Osteocyte (in vitro differentiated cells): ENCODE measurements at regions not wholly inside any gene's neighbourhood (a gene's known extent, or its start where the extent isn't known, plus 50 kb on each side); places are given as distances from the start of the nearest gene placed in this dataset.

Source experiments
- DNase-seq: peaks from one replicate; pipeline ENCODE4 v3.0.0; 2021; ENCODE audit warnings: mixed read lengths; ENCODE audit not compliant: unreplicated experiment; ENCODE audit errors: extremely low spot score
- H3K27ac Mint-ChIP-seq: one replicate; pipeline ENCODE4 v1.8.0; 2021; ENCODE audit warnings: mild to moderate bottlenecking, mixed read lengths; ENCODE audit not compliant: unreplicated experiment
- H3K27me3 Mint-ChIP-seq: one replicate; pipeline ENCODE4 v1.8.0; 2021; ENCODE audit warnings: mixed read lengths; ENCODE audit not compliant: unreplicated experiment
- H3K36me3 Mint-ChIP-seq: one replicate; pipeline ENCODE4 v1.8.0; 2021; ENCODE audit warnings: mixed read lengths; ENCODE audit not compliant: unreplicated experiment
- H3K4me1 Mint-ChIP-seq: one replicate; pipeline ENCODE4 v1.8.0; 2021; ENCODE audit warnings: mixed read lengths; ENCODE audit not compliant: unreplicated experiment
- H3K4me3 Mint-ChIP-seq: one replicate; pipeline ENCODE4 v1.8.0; 2021; ENCODE audit warnings: mild to moderate bottlenecking, moderate library complexity, mixed read lengths; ENCODE audit not compliant: unreplicated experiment
- H3K9me3 Mint-ChIP-seq: one replicate; pipeline ENCODE4 v1.8.0; 2021; ENCODE audit warnings: mixed read lengths; ENCODE audit not compliant: unreplicated experiment
- CTCF ChIP-seq: fragments of 200-600 bp; sonication (generic); IDR thresholded peaks from 2 replicates; pipeline ENCODE4 v1.5.0; 2021; ENCODE audit warnings: antibody characterized with exemption, mild to moderate bottlenecking, moderate library complexity

- Mint-ChIP-seq H3K9me3 (peaks cover 18% of the 10 kb centered on the region), H3K4me1 (no peaks in the 10 kb centered on the region), H3K27ac (no peak overlapping the region), H3K4me3 (no peak overlapping the region), H3K36me3 (no peaks in the 10 kb centered on the region), H3K27me3 (peaks cover 54% of the 10 kb centered on the region)
- peak; percentile 63 for DNase-seq
- TF ChIP-seq CTCF: no peak
These were observed 174.9 kb downstream of the ANKRD60 start for GRCh38 chr20:58053391-58054055.

GRCh38 chr20:58051367-58051766, 177.1 kb downstream of the ANKRD60 start:
- TF ChIP-seq CTCF: no peak
- H3K27ac Mint-ChIP-seq: no peak overlapping the region
- no peak overlapping the region for H3K4me3 Mint-ChIP-seq
- H3K36me3 Mint-ChIP-seq: no peaks in the 10 kb centered on the region
- H3K9me3 Mint-ChIP-seq: peaks cover 18% of the 10 kb centered on the region
- peaks cover 40% of the 10 kb centered on the region for H3K27me3 Mint-ChIP-seq
- no peak for DNase-seq
- peaks cover 2% of the 10 kb centered on the region for H3K4me1 Mint-ChIP-seq

GRCh38 chr20:58048096-58048702, 180.3 kb downstream of the ANKRD60 start:
- H3K4me3 Mint-ChIP-seq: no peak overlapping the region
- H3K4me1 Mint-ChIP-seq: peaks cover 2% of the 10 kb centered on the region
- no peaks in the 10 kb centered on the region for H3K36me3 Mint-ChIP-seq
- TF ChIP-seq CTCF: no peak
- H3K9me3 Mint-ChIP-seq: peaks cover 18% of the 10 kb centered on the region
- DNase-seq: peak; percentile 60
- peaks cover 32% of the 10 kb centered on the region for H3K27me3 Mint-ChIP-seq
- no peak overlapping the region for H3K27ac Mint-ChIP-seq

GRCh38 chr20:58046311-58046710, 182.1 kb downstream of the ANKRD60 start:
- TF ChIP-seq CTCF: no peak
- peak; percentile 30 for DNase-seq
- Mint-ChIP-seq H3K27ac (no peak overlapping the region), H3K9me3 (peaks cover 11% of the 10 kb centered on the region), H3K36me3 (no peaks in the 10 kb centered on the region), H3K4me3 (no peak overlapping the region), H3K4me1 (peaks cover 2% of the 10 kb centered on the region), H3K27me3 (peaks cover 43% of the 10 kb centered on the region)

- Mint-ChIP-seq H3K4me1 (peaks cover 2% of the 10 kb centered on the region), H3K27me3 (peaks cover 45% of the 10 kb centered on the region), H3K9me3 (peaks cover 5% of the 10 kb centered on the region), H3K27ac (no peak overlapping the region), H3K4me3 (no peak overlapping the region), H3K36me3 (no peaks in the 10 kb centered on the region)
- TF ChIP-seq CTCF: no peak
- peak; percentile 75 for DNase-seq
These were observed 182.9 kb downstream of the ANKRD60 start for GRCh38 chr20:58045579-58045978.
